ENCODE measurements at regions not wholly inside any gene's neighbourhood (a gene's known extent, or its start where the extent isn't known, plus 50 kb on each side); places are given as distances from the start of the nearest gene placed in this dataset.
"Not testable (repeated sequence)": the region's sequence is repeated elsewhere in the genome, so short reads cannot be mapped to it uniquely, and the experiment has no call there.

- ChIA-PET CTCF (no interaction called here), POLR2A (no interaction called here)
- Mint-ChIP-seq H3K27ac (no peak overlapping the region), H3K4me3 (no peak overlapping the region), H3K27me3 (no peaks in the 10 kb centered on the region), H3K9me3 (peaks cover 3% of the 10 kb centered on the region), H3K36me3 (ENCODE audit: low read depth) (no peaks in the 10 kb centered on the region), H3K4me1 (no peaks in the 10 kb centered on the region)
- no peak for DNase-seq
Measured at GRCh38 chr2:34534341-34534740, 935.2 kb upstream of the FAM98A start.

GRCh38 chr2:34533585-34534183 lies 934.6 kb upstream of the FAM98A start:
- POLR2A ChIA-PET = no interaction called here
- H3K4me3 Mint-ChIP-seq = no peak overlapping the region
- no peaks in the 10 kb centered on the region for H3K4me1 Mint-ChIP-seq

DNA sequence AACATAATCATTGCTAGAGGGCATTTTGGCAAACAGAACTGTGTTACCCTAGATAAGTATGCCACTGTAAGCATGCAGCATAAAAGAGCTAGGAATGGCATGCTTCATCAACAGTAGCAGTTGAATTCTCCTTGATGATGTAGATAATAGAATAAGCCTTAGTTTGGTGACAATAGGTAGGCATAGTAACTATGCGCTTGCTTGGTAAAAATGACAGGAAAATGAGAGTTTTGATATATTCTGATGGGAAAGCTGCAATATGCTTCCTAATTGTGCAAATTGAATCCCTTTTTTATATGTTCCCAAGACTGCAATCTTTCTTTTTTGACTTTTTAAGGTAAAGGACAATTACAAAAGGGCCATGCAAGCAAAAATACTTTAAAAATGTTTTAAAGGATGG lies 930.9 kb upstream of the FAM98A start:
- Mint-ChIP-seq H3K4me3 (no peak overlapping the region), H3K9me3 (peaks cover 2% of the 10 kb centered on the region), H3K4me1 (no peaks in the 10 kb centered on the region), H3K27me3 (no peaks in the 10 kb centered on the region), H3K36me3 (ENCODE audit: low read depth) (no peaks in the 10 kb centered on the region), H3K27ac (no peak overlapping the region)
- no peak for DNase-seq
- ChIA-PET POLR2A (no interaction called here), CTCF (no interaction called here)

More at GRCh38 chr2:34533585-34534183, 934.6 kb upstream of the FAM98A start:
- no peak for DNase-seq
- Mint-ChIP-seq H3K36me3 (ENCODE audit: low read depth) (no peaks in the 10 kb centered on the region), H3K27me3 (no peaks in the 10 kb centered on the region), H3K9me3 (peaks cover 3% of the 10 kb centered on the region), H3K27ac (no peak overlapping the region)
- CTCF ChIA-PET = no interaction called here

- no peak for DNase-seq
- H3K9me3 Mint-ChIP-seq = peaks cover 5% of the 10 kb centered on the region
- no peaks in the 10 kb centered on the region for H3K36me3 Mint-ChIP-seq (ENCODE audit: low read depth)
- no peaks in the 10 kb centered on the region for H3K27me3 Mint-ChIP-seq
- H3K4me3 Mint-ChIP-seq = no peak overlapping the region
- ChIA-PET POLR2A (no interaction called here), CTCF (no interaction called here)
- no peaks in the 10 kb centered on the region for H3K4me1 Mint-ChIP-seq
- H3K27ac Mint-ChIP-seq = no peak overlapping the region
Measured at GRCh38 chr2:34523958-34524514, 924.9 kb upstream of the FAM98A start.

GRCh38 chr2:34519659-34520058 lies 920.6 kb upstream of the FAM98A start:
- no peak overlapping the region for H3K27ac Mint-ChIP-seq
- ChIA-PET CTCF (no interaction called here), POLR2A (no interaction called here)
- H3K4me3 Mint-ChIP-seq = no peak overlapping the region
- no peaks in the 10 kb centered on the region for H3K36me3 Mint-ChIP-seq (ENCODE audit: low read depth)
- no peaks in the 10 kb centered on the region for H3K4me1 Mint-ChIP-seq
- no peak for DNase-seq
- H3K27me3 Mint-ChIP-seq = no peaks in the 10 kb centered on the region
- peaks cover 8% of the 10 kb centered on the region for H3K9me3 Mint-ChIP-seq

DNA sequence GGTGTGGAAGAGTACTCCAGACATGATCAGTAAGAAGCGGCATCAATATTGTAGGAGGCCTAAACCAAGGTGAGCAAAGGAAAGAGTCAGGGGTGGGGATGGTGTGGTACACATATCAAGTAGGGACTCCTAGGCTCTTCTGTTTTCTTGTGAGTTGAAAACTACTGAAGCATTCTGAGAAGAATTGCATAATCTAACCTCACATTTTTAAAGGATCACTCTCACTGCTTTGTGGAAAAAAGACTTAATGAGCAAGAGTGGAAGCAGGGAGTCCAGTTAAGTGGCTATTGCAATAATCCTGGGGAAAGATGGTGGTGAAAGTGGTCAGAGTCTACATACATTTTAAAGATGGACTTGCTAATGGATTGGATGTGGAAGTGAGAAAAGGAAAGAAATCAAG lies 899.5 kb upstream of the FAM98A start:
- DNase-seq = no peak
- ChIA-PET CTCF (no interaction called here), POLR2A (no interaction called here)
- Mint-ChIP-seq H3K27me3 (no peaks in the 10 kb centered on the region), H3K36me3 (ENCODE audit: low read depth) (no peaks in the 10 kb centered on the region), H3K4me1 (no peaks in the 10 kb centered on the region), H3K9me3 (peaks cover 22% of the 10 kb centered on the region), H3K4me3 (no peak overlapping the region), H3K27ac (no peak overlapping the region)

- H3K36me3 Mint-ChIP-seq (ENCODE audit: low read depth); H3K4me3 Mint-ChIP-seq; DNase-seq; POLR2A ChIA-PET; CTCF ChIA-PET; H3K4me1 Mint-ChIP-seq; H3K27me3 Mint-ChIP-seq; H3K27ac Mint-ChIP-seq: not testable (repeated sequence)
- peaks cover 11% of the 10 kb centered on the region for H3K9me3 Mint-ChIP-seq
Measured at GRCh38 chr2:34494192-34494591, 895.1 kb upstream of the FAM98A start.

- H3K4me3 Mint-ChIP-seq = no peak overlapping the region
- no peak for DNase-seq
- ChIA-PET CTCF (no interaction called here), POLR2A (no interaction called here)
- peaks cover 3% of the 10 kb centered on the region for H3K9me3 Mint-ChIP-seq
- H3K27me3 Mint-ChIP-seq = no peaks in the 10 kb centered on the region
- H3K36me3 Mint-ChIP-seq (ENCODE audit: low read depth) = no peaks in the 10 kb centered on the region
- no peaks in the 10 kb centered on the region for H3K4me1 Mint-ChIP-seq
- H3K27ac Mint-ChIP-seq = no peak overlapping the region
Measured at GRCh38 chr2:34492561-34493455, 893.7 kb upstream of the FAM98A start.

GRCh38 chr2:34486965-34487364 lies 887.9 kb upstream of the FAM98A start:
- CTCF ChIA-PET = no interaction called here
- POLR2A ChIA-PET = no interaction called here
- no peaks in the 10 kb centered on the region for H3K27me3 Mint-ChIP-seq
- H3K4me3 Mint-ChIP-seq = no peak overlapping the region
- DNase-seq = no peak
- no peak overlapping the region for H3K27ac Mint-ChIP-seq
- H3K36me3 Mint-ChIP-seq (ENCODE audit: low read depth) = no peaks in the 10 kb centered on the region
- no peaks in the 10 kb centered on the region for H3K9me3 Mint-ChIP-seq
- no peaks in the 10 kb centered on the region for H3K4me1 Mint-ChIP-seq

- H3K9me3 Mint-ChIP-seq = peaks cover 13% of the 10 kb centered on the region
- no peak overlapping the region for H3K27ac Mint-ChIP-seq
- H3K27me3 Mint-ChIP-seq = no peaks in the 10 kb centered on the region
- no peak overlapping the region for H3K4me3 Mint-ChIP-seq
- H3K4me1 Mint-ChIP-seq = no peaks in the 10 kb centered on the region
- ChIA-PET CTCF (no interaction called here), POLR2A (no interaction called here)
- DNase-seq = no peak
- H3K36me3 Mint-ChIP-seq (ENCODE audit: low read depth) = no peaks in the 10 kb centered on the region
Measured at GRCh38 chr2:34481542-34481941, 882.4 kb upstream of the FAM98A start.

DNA sequence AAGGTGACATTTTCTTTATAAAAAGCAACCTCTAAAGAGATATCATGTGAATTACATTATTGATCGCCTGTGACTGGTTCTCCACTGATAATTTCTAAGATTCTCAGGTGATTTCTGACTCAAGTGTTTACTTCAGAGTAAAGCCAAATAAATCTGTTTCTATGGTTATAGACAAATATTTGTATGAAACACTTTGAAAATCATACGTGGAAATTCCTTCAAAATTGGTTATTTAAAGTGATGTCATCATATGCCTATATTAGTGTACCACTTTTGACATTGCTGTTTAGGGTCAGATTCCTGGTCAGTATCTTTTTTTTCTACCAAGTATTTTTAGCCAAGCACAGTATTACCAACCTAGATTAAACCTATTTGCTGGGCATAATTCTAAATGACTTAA lies 881.3 kb upstream of the FAM98A start:
- CTCF ChIA-PET = no interaction called here
- no peaks in the 10 kb centered on the region for H3K36me3 Mint-ChIP-seq (ENCODE audit: low read depth)
- DNase-seq = no peak
- H3K27ac Mint-ChIP-seq = no peak overlapping the region
- H3K27me3 Mint-ChIP-seq = no peaks in the 10 kb centered on the region
- H3K4me3 Mint-ChIP-seq = no peak overlapping the region
- H3K4me1 Mint-ChIP-seq = no peaks in the 10 kb centered on the region
- H3K9me3 Mint-ChIP-seq = peaks cover 13% of the 10 kb centered on the region
- POLR2A ChIA-PET = no interaction called here

DNA sequence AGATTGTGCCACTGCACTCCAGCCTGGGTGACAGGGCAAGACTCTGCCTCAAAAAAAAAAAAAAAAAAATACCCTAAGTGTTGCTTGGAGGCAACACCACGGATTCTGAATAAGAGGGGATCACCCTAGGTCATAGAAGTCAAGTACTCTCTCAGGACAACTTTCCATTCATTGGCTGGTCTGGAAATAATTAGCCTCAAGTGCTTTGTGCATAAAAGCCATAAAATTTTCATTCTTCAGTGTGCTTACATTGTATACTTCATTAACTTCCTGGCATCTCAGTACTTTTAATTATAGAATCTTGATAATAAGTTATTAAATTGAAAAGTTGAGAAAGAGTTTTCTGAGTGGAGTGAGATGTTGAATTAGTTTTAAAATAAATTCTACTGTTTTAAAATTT lies 876.1 kb upstream of the FAM98A start:
- Mint-ChIP-seq H3K9me3 (peaks cover 12% of the 10 kb centered on the region), H3K4me1 (no peaks in the 10 kb centered on the region), H3K27me3 (no peaks in the 10 kb centered on the region), H3K36me3 (ENCODE audit: low read depth) (no peaks in the 10 kb centered on the region), H3K27ac (no peak overlapping the region), H3K4me3 (no peak overlapping the region)
- ChIA-PET CTCF (no interaction called here), POLR2A (no interaction called here)
- no peak for DNase-seq

- H3K4me1 Mint-ChIP-seq = no peaks in the 10 kb centered on the region
- CTCF ChIA-PET = no interaction called here
- no peaks in the 10 kb centered on the region for H3K27me3 Mint-ChIP-seq
- H3K27ac Mint-ChIP-seq = no peak overlapping the region
- H3K36me3 Mint-ChIP-seq (ENCODE audit: low read depth) = no peaks in the 10 kb centered on the region
- H3K4me3 Mint-ChIP-seq = no peak overlapping the region
- POLR2A ChIA-PET = no interaction called here
- H3K9me3 Mint-ChIP-seq = peaks cover 9% of the 10 kb centered on the region
- no peak for DNase-seq
Measured at GRCh38 chr2:34474646-34475045, 875.5 kb upstream of the FAM98A start.

DNA sequence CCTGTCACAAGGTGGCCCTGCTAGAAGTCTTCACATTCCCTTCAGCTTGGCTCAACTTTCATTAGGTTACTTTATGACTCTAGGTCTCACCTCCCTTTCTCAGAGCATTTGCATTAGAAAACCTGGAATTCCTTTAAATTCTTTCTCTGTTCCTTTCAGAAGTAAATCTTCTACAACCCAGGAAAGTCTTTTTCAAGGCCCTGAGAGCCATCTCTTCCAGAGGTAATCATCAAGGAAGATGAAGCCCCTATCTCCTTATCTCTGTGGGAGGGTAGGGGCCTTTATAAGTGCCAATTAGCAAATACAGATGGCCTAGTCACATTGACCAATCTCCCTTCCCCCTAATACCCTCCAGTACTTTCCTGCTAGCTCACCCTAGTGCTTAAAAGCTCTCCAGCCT lies 848.0 kb upstream of the FAM98A start:
- H3K9me3 Mint-ChIP-seq = peaks cover 5% of the 10 kb centered on the region
- DNase-seq = no peak
- no peak overlapping the region for H3K4me3 Mint-ChIP-seq
- POLR2A ChIA-PET = no interaction called here
- no peaks in the 10 kb centered on the region for H3K4me1 Mint-ChIP-seq
- no peak overlapping the region for H3K27ac Mint-ChIP-seq
- no peaks in the 10 kb centered on the region for H3K36me3 Mint-ChIP-seq (ENCODE audit: low read depth)
- CTCF ChIA-PET = no interaction called here
- H3K27me3 Mint-ChIP-seq = no peaks in the 10 kb centered on the region

All from activated CD4-positive, alpha-beta T cell treated with anti-CD3 and anti-CD28 coated beads, Interleukin-2, amount 10 ng/mL, durations not matched to agents 7 days and 5 days (primary cell).